Heart left ventricle (tissue), 13 donors: ENCODE measurements at regions not wholly inside any gene's neighbourhood (a gene's known extent, or its start where the extent isn't known, plus 50 kb on each side); places are given as distances from the start of the nearest gene placed in this dataset.

Experiments
- POLR2A ChIP-seq, 2 donors: fragments of 450-650 bp; IDR thresholded peaks; one replicate each; pipeline ENCODE4 v1.6.1; 2017; ENCODE audit warnings: antibody characterized with exemption in 2 of 2, mild to moderate bottlenecking in 2 of 2, moderate library complexity in 2 of 2
- TF ChIP-seq, protein P1 (sequence below), 12 donors: fragments of 200-600 bp; sonication (generic) in 4 of 12; IDR thresholded peaks; one replicate each; pipeline versions ENCODE4 v1.5.0 to v1.8.0; 2018 to 2022; ENCODE audit warnings: antibody characterized with exemption in 12 of 12, mild to moderate bottlenecking in 5 of 12
- donor health status: ischemic (EF 13 %, LVEDD 7.1; RV severe dilation, severe dysfunction).
- donor health status: DM: no; HTN: yes; CAD: no.
- donor health status: DM: no; HTN: no; CAD: no.
- donor health status: ischemic (EF 25% LVEDD 6.9; RV normal size, moderate dysfunction).
- donor health status: ischemic (EF 25% LVEDD 5.7; RV mildly dilated, moderate dysfunction).
- donor health status: ischemic (EF 35%, LVEDD 5.7; RV mildly dilated, moderate dysfunction).
- donor health status: nonischemic (EF 11% LVEDD 7.7; RV severe dilation, severe dysfunction).
- donor health status: DM: yes; HTN: yes; CAD: no.
- donor health status: PGD.
- donor health status: ischemic (EF 29% LVEDD 5.4; RV normal size, mild dysfunction).
- donor health status: nonischemic (EF 23%, LVEDD 6.1; RV moderate dilation, normal function).

- TF ChIP-seq, protein P1, sequence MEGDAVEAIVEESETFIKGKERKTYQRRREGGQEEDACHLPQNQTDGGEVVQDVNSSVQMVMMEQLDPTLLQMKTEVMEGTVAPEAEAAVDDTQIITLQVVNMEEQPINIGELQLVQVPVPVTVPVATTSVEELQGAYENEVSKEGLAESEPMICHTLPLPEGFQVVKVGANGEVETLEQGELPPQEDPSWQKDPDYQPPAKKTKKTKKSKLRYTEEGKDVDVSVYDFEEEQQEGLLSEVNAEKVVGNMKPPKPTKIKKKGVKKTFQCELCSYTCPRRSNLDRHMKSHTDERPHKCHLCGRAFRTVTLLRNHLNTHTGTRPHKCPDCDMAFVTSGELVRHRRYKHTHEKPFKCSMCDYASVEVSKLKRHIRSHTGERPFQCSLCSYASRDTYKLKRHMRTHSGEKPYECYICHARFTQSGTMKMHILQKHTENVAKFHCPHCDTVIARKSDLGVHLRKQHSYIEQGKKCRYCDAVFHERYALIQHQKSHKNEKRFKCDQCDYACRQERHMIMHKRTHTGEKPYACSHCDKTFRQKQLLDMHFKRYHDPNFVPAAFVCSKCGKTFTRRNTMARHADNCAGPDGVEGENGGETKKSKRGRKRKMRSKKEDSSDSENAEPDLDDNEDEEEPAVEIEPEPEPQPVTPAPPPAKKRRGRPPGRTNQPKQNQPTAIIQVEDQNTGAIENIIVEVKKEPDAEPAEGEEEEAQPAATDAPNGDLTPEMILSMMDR (IDR thresholded peaks at IDR 0.05), result no peak
- no peak for TF ChIP-seq POLR2A (IDR thresholded peaks at IDR 0.05)
Observed at GRCh38 chr11:29368126-29368525, 648.7 kb downstream of the KCNA4 start.
